HG03439 (cell line): ENCODE measurements at regions not wholly inside any gene's neighbourhood (a gene's known extent, or its start where the extent isn't known, plus 50 kb on each side); places are given as distances from the start of the nearest gene placed in this dataset.

ENCODE experiments used
- ATAC-seq: cut with Tn5 transposase; IDR thresholded peaks from one replicate; pipeline ENCODE4 v1.9.1; 2021; ENCODE audit warnings: mild to moderate bottlenecking, moderate library complexity; ENCODE audit not compliant: unreplicated experiment

DNA sequence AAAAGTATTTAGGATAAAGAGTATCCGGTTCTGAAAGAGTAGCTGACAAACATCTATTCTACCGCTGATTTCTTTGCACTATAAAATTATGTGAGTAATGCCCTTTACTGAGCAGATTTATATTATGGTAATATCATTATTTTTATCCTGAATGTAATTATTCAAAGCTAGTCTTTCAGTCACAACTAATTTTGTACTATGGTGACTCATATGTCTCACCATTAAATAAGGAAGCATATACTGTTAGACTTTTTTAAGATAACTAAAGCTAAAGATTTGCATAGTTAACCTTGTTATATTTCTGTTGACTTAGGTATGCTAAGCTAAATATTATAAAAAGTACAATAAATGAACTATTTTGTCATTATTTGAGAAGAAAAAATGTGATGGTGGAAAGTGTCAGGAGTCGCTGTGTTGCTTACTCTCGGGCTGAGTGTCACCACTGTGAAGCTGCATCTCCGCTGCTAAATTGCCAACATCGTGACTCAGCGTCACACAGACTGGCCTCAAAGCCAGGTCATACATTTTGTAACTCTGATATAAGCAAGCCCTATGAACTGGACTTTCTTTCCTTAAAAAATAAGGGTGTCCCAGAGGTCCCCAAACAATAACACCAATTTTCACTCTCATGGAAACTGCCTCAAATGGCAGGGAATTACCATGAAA, 69.1 kb upstream of the SSTR1 start:
- peak; percentile 60 for ATAC-seq

DNA sequence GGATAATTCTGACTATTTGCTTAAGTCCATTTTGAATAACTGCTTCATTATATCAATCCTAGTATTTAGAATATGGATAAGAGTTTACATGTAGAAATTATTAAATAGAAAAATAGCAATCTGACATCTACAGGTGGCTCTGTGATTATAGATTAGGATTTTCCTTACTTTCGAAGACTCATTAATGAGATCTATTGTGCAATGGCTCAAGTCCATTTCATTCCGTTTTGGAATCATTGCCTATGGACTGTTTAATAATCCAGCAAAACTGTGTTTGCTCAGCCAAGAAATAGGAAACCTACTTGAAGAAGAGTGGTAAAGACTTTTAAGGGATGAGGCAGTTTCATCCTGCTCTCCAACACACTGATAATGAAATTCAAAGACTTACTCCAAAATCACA, 67.8 kb upstream of the SSTR1 start:
- ATAC-seq: no peak

DNA sequence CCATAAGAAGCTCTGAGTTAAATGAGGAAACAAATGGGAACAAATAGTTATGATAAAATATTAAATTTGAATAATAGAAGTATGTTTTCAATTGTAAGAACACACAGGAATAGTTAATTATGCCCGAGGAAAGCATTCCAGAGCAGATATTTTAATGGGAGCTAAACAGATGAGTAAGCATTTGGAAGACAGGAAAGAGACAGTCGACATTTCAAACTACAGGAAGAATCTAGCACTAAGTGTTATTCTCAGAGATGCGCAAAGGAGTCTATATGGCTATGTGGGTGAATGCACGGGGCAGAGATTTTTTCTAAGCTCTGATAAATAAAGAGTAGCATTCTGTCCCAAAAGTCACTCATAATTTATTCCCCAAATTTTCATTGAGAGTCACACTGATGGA, 64.5 kb upstream of the SSTR1 start:
- no peak for ATAC-seq

DNA sequence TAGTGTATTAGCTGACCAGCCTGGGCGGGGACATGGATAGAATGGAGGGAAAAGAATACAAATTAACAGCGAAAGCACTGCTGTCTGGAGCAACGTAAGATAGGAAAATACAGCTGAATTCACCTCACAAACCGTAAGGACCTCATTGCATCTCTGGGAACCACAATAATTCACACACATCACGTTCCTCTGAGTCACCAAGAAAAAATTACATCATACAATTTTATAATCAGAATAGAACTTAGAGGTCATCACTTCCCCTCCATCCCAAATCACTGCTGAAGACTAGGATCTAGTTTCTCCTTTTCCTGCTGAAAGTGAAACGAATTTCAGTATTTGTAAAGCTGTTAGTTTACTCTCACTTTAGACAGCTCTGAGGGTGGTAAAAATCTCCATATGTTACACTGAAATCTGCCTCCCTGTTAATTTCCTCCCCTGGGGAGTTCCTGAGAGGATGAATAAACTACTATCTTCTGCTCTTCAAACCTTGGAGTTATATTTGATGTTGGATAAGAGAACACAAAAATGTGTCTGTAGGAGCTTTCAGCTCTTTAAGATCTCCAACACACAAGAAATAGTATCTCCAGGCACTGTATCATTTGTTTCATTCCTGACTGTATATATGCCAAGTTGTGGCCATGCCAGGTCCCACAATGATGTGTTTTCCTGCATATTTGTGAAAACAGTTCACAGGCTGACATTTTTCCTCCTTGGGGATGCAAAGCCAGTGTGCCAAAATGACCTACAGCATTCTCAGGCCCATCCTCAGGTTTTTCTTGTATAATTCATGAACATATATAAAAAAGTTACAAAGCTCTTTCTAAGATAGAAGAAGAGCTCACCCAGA, 63.8 kb upstream of the SSTR1 start:
- no peak for ATAC-seq

DNA sequence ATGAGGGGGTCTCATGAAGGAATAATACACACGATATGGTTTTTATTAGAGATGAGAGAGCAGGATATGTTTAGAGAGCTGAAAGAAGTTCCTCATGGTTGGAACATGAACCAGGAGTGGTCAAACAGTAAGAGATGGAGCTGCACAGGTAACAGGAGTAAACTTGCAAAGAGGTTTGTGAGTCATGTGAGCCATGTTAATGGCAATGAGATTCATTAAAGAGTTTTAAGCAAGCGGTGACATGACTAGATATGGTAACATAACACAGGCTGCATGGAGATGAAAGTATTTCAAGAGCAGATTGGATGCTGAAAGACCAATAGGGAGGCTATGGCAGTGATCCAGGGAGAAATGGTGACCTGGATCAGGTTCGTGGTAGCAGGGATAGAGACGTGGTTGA, 62.6 kb upstream of the SSTR1 start:
- ATAC-seq: no peak

DNA sequence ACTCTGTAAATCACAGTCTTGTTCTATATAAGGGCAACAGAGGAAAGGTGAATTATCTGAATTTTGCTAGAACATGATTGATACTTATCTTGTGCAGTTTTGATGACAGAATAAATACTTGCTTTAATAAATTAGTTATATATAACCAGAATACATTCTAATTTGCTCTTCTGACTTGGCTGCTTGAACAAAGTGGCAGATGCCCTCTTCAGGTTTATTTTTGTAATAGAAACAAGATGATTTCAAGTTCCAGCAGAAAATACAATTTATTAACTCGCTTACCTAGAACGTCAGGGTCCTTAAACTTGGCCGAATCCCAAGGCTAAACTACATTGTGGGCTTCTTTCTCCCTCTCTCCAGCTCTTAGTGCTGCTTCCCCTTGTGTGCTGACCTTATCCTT, 57.6 kb upstream of the SSTR1 start:
- ATAC-seq: no peak
